Loucy (cell line): ENCODE measurements at regions not wholly inside any gene's neighbourhood (a gene's known extent, or its start where the extent isn't known, plus 50 kb on each side); places are given as distances from the start of the nearest gene placed in this dataset.

Experiments
- H2AFZ ChIP-seq: fragments of 200-600 bp; sonication (generic); 2 replicates; pipeline ENCODE4 v1.6.0; 2016; ENCODE audit warnings: antibody characterized with exemption, mild to moderate bottlenecking, low read length, moderate library complexity
- H3F3A ChIP-seq: fragments of 200-600 bp; 2 replicates; pipeline ENCODE4 v1.6.0; 2016; ENCODE audit warnings: antibody characterized with exemption, low read depth, mild to moderate bottlenecking
- H3K27me3 ChIP-seq: fragments of 200-600 bp; sonication (generic); 2 replicates; pipeline ENCODE4 v1.6.1; 2014; ENCODE audit warnings: low read length, mild to moderate bottlenecking; ENCODE audit not compliant: insufficient read depth, poor library complexity, severe bottlenecking
- H3K36me3 ChIP-seq: fragments of 200-600 bp; sonication (generic); 2 replicates; pipeline ENCODE4 v1.6.1; 2016; ENCODE audit warnings: low read length; ENCODE audit not compliant: insufficient read depth
- H3K4me1 ChIP-seq: fragments of 200-600 bp; sonication (generic); 2 replicates; pipeline ENCODE4 v1.5.1; 2014; ENCODE audit warnings: low read length, mild to moderate bottlenecking; ENCODE audit not compliant: insufficient read depth, poor library complexity, severe bottlenecking
- H3K4me2 ChIP-seq: fragments of 200-600 bp; sonication (generic); 2 replicates; pipeline ENCODE4 v1.6.0; 2014; ENCODE audit warnings: antibody characterized with exemption, low read length, low read depth, mild to moderate bottlenecking; ENCODE audit not compliant: poor library complexity, severe bottlenecking
- H3K4me3 ChIP-seq: fragments of 200-600 bp; sonication (generic); 2 replicates; pipeline ENCODE4 v1.5.1; 2014; ENCODE audit warnings: low read length, mild to moderate bottlenecking, mixed read lengths; ENCODE audit not compliant: poor library complexity, severe bottlenecking
- H3K79me2 ChIP-seq: fragments of 200-600 bp; sonication (generic); 2 replicates; pipeline ENCODE4 v1.6.1; 2014; ENCODE audit warnings: low read length; ENCODE audit not compliant: insufficient read depth
- H3K9ac ChIP-seq: fragments of 200-600 bp; sonication (generic); 2 replicates; pipeline ENCODE4 v1.6.0; 2014; ENCODE audit warnings: mild to moderate bottlenecking, low read depth, low read length, moderate library complexity; ENCODE audit not compliant: poor library complexity, severe bottlenecking
- H3K9me2 ChIP-seq: fragments of 200-600 bp; sonication (generic); replicated peaks from 2 replicates; pipeline ENCODE4 v1.6.1; 2016; ENCODE audit warnings: low read depth, low read length, mixed read lengths
- H3K9me3 ChIP-seq: fragments of 200-600 bp; sonication (generic); 2 replicates; pipeline ENCODE4 v1.6.1; 2014; ENCODE audit warnings: mild to moderate bottlenecking, antibody characterized with exemption, low read length, low read depth; ENCODE audit not compliant: insufficient read depth
- H4K20me1 ChIP-seq: fragments of 200-600 bp; sonication (generic); 2 replicates; pipeline ENCODE4 v1.6.0; 2014; ENCODE audit warnings: antibody characterized with exemption, low read length, mild to moderate bottlenecking; ENCODE audit not compliant: insufficient read depth, poor library complexity, severe bottlenecking
- EZH2phosphoT487 ChIP-seq: fragments of 200-600 bp; IDR thresholded peaks from 2 replicates; pipeline ENCODE4 v1.6.1; 2018; ENCODE audit warnings: antibody characterized with exemption, mild to moderate bottlenecking, moderate library complexity, borderline replicate concordance
- TF ChIP-seq, protein P1 (sequence below): fragments of 200-600 bp; sonication (generic); conservative IDR thresholded peaks from 2 replicates; pipeline ENCODE4 v1.5.1; 2014; ENCODE audit warnings: mild to moderate bottlenecking, antibody characterized with exemption, low read length

- no peaks in the 10 kb centered on the region for H4K20me1 ChIP-seq
- no peak overlapping the region for H3K4me3 ChIP-seq
- no peaks in the 10 kb centered on the region for H3K79me2 ChIP-seq
- H3K9me3 ChIP-seq: no peaks in the 10 kb centered on the region
- no peak for TF ChIP-seq EZH2phosphoT487
- TF ChIP-seq, protein P1, sequence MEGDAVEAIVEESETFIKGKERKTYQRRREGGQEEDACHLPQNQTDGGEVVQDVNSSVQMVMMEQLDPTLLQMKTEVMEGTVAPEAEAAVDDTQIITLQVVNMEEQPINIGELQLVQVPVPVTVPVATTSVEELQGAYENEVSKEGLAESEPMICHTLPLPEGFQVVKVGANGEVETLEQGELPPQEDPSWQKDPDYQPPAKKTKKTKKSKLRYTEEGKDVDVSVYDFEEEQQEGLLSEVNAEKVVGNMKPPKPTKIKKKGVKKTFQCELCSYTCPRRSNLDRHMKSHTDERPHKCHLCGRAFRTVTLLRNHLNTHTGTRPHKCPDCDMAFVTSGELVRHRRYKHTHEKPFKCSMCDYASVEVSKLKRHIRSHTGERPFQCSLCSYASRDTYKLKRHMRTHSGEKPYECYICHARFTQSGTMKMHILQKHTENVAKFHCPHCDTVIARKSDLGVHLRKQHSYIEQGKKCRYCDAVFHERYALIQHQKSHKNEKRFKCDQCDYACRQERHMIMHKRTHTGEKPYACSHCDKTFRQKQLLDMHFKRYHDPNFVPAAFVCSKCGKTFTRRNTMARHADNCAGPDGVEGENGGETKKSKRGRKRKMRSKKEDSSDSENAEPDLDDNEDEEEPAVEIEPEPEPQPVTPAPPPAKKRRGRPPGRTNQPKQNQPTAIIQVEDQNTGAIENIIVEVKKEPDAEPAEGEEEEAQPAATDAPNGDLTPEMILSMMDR: no peak
- no peak overlapping the region for H2AFZ ChIP-seq
- H3K9ac ChIP-seq: no peak overlapping the region
- no peaks in the 10 kb centered on the region for H3K4me1 ChIP-seq
- H3K9me2 ChIP-seq: no peaks in the 10 kb centered on the region
- no peaks in the 10 kb centered on the region for H3K36me3 ChIP-seq
- no peak overlapping the region for H3K4me2 ChIP-seq
- no peaks in the 10 kb centered on the region for H3K27me3 ChIP-seq
- H3F3A ChIP-seq: no peaks in the 10 kb centered on the region
Measured at GRCh38 chr12:125676366-125676765, 611.1 kb downstream of the AACS start.

DNA sequence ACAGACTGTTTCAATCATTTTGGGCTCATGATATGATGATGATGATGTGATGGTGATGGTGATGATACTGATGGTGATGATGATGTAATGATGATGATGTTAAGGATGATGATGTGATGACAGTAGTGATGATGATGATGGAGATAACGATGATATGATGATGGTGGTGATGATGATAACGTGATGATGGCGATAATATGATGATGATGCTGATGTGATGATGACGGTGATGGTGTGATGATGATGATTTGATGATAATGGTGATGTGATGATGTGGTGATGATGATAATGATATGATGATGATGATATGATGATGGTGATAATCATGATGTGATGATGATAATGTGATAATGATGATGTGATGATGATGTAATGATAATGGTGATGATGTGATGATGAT is 612.6 kb downstream of the AACS start:
- H3K4me1 ChIP-seq: no peaks in the 10 kb centered on the region
- TF ChIP-seq, protein P1: no peak
- TF ChIP-seq EZH2phosphoT487: no peak
- H3K9me2 ChIP-seq: no peaks in the 10 kb centered on the region

GRCh38 chr12:125678589-125678993 is 613.4 kb downstream of the AACS start:
- TF ChIP-seq, protein P1: no peak
- TF ChIP-seq EZH2phosphoT487: no peak
- Histone ChIP-seq H3K9me2 (no peaks in the 10 kb centered on the region), H3K9me3 (no peaks in the 10 kb centered on the region), H2AFZ (no peak overlapping the region), H3K4me2 (no peak overlapping the region), H3K36me3 (no peaks in the 10 kb centered on the region), H3F3A (no peaks in the 10 kb centered on the region), H3K4me1 (no peaks in the 10 kb centered on the region), H3K79me2 (no peaks in the 10 kb centered on the region), H3K9ac (no peak overlapping the region), H3K27me3 (no peaks in the 10 kb centered on the region), H3K4me3 (no peak overlapping the region), H4K20me1 (no peaks in the 10 kb centered on the region)

More for the DNA sequence above, 612.6 kb downstream of the AACS start:
- H3K79me2 ChIP-seq: no peaks in the 10 kb centered on the region
- H3K4me2 ChIP-seq: no peak overlapping the region
- no peaks in the 10 kb centered on the region for H3K27me3 ChIP-seq
- H2AFZ ChIP-seq: no peak overlapping the region
- no peak overlapping the region for H3K9ac ChIP-seq
- no peaks in the 10 kb centered on the region for H3K36me3 ChIP-seq
- H3K4me3 ChIP-seq: no peak overlapping the region
- no peaks in the 10 kb centered on the region for H3K9me3 ChIP-seq
- no peaks in the 10 kb centered on the region for H4K20me1 ChIP-seq
- no peaks in the 10 kb centered on the region for H3F3A ChIP-seq
